ENCODE measurements at regions not wholly inside any gene's neighbourhood (a gene's known extent, or its start where the extent isn't known, plus 50 kb on each side); places are given as distances from the start of the nearest gene placed in this dataset.

DNA sequence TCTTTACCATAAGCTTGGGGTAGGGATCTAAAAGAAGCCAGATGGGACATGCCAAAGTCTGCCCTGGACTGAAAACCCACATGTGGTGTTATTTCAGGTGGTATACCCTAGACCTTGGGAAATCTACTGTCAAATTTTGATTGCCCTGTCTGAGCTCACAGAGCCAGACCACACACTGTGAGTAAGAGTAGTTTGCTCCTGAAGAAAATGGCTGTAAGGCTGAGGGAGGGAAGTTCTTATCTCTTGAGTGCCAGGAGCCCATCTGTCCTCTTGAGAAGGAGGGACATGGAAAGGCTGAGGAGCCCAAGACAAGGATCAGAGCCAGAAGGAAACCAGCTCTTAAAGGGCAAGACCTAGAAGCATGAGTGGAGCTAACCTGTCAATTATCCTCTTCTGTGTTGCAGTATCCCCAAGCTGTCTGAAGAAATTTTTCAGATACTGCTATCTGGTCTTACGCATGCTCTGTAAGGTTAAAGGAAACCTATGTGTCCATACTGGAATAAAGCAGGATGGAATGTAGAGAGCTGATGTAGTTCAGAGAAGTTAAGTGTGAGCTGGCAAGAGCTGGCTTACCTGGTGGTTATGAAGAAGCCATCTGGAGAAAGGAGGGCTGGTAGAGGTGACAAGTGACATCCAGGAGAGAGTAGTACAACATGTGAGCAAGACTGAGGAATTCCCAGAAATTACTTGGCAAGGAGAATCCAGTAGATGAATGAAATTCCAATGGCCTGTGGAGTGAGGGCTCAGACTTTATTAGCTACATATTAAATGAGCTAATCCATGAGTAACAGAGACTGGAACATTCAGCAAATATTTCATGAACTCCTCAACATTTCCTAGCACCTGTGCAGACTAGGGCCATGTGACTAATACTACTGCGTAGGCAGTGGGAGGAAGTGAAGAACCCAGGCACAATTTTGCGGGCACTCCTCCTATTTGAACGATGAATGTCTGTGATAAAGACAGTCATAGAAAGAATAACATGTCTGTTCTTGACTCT, 389.1 kb upstream of the KIF2A start:
- Histone ChIP-seq H3K4me3 (no peak overlapping the region), H3K36me3 (no peaks in the 10 kb centered on the region), H3K4me1 (no peaks in the 10 kb centered on the region), H3K27me3 (no peaks in the 10 kb centered on the region), H3K27ac (no peak overlapping the region), H3K9me3 (no peaks in the 10 kb centered on the region)
- TF ChIP-seq, protein P1, sequence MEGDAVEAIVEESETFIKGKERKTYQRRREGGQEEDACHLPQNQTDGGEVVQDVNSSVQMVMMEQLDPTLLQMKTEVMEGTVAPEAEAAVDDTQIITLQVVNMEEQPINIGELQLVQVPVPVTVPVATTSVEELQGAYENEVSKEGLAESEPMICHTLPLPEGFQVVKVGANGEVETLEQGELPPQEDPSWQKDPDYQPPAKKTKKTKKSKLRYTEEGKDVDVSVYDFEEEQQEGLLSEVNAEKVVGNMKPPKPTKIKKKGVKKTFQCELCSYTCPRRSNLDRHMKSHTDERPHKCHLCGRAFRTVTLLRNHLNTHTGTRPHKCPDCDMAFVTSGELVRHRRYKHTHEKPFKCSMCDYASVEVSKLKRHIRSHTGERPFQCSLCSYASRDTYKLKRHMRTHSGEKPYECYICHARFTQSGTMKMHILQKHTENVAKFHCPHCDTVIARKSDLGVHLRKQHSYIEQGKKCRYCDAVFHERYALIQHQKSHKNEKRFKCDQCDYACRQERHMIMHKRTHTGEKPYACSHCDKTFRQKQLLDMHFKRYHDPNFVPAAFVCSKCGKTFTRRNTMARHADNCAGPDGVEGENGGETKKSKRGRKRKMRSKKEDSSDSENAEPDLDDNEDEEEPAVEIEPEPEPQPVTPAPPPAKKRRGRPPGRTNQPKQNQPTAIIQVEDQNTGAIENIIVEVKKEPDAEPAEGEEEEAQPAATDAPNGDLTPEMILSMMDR (IDR thresholded peaks at IDR 0.05 in 4 of 5, conservative IDR thresholded peaks at IDR 0.05 in 1 of 5): no peak
- no peak for TF ChIP-seq POLR2A (IDR thresholded peaks at IDR 0.05)
- in situ Hi-C loops (cut with MboI; ENCODE audit: low sequenced_read_pairs in 4 of 4) (no loop called here), intact Hi-C loops (cut with DNase I; ENCODE audit: low total_unique reads) (no loop called here)
- ATAC-seq: no peak
- no peak for DNase-seq

DNA sequence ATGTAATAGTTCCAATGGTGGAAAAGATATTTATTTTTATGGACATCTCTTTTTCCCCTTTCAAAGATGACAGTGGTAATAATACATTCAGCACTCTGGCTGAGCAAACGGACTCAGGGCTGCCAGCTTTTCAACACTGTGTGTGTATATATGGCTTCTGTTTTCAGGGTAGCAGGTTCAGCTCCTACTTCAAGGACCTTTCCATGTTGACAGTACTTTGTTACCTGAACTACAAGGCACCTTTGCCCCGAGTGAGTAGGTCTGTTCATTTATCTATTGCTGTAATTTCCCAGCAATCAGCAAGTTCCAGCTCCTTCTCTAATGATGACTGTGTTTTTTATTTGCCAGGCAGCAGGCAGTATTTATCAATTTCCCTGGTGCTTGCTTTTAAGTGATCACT, 387.4 kb upstream of the KIF2A start:
- Histone ChIP-seq H3K27me3 (no peaks in the 10 kb centered on the region), H3K9me3 (no peaks in the 10 kb centered on the region), H3K36me3 (no peaks in the 10 kb centered on the region), H3K27ac (no peak overlapping the region), H3K4me3 (no peak overlapping the region), H3K4me1 (no peaks in the 10 kb centered on the region)
- in situ Hi-C loops (cut with MboI; ENCODE audit: low sequenced_read_pairs in 4 of 4) (no loop called here), intact Hi-C loops (cut with DNase I; ENCODE audit: low total_unique reads) (no loop called here)
- TF ChIP-seq POLR2A (IDR thresholded peaks at IDR 0.05): no peak
- TF ChIP-seq, protein P1 (IDR thresholded peaks at IDR 0.05 in 4 of 5, conservative IDR thresholded peaks at IDR 0.05 in 1 of 5): no peak
- DNase-seq (no peak), ATAC-seq (no peak)

DNA sequence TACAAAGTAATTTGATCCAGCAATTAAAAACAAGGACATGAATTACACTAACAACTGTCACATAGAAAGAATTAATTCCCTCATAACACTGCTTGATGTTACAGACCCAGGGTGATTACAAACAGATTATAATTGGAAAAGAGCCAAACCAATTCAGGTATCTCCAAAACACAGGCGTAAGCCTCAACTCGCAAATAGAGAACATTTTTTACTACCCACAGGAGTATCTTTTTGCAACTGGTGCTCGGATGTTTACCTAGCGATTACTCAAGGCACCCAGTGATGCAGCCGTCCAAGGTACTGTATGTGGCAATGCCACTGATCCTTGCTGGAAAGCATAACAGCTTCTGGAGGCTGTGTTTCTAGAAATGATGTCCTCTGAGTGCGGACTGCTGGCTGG, 386.1 kb upstream of the KIF2A start:
- ATAC-seq (no peak), DNase-seq (no peak)
- Histone ChIP-seq H3K27ac (no peak overlapping the region), H3K27me3 (no peaks in the 10 kb centered on the region), H3K4me3 (no peak overlapping the region), H3K9me3 (no peaks in the 10 kb centered on the region), H3K4me1 (no peaks in the 10 kb centered on the region), H3K36me3 (no peaks in the 10 kb centered on the region)
- in situ Hi-C loops (cut with MboI; ENCODE audit: low sequenced_read_pairs in 4 of 4) (no loop called here), intact Hi-C loops (cut with DNase I; ENCODE audit: low total_unique reads) (no loop called here)
- no peak for TF ChIP-seq POLR2A (IDR thresholded peaks at IDR 0.05)
- TF ChIP-seq, protein P1 (IDR thresholded peaks at IDR 0.05 in 4 of 5, conservative IDR thresholded peaks at IDR 0.05 in 1 of 5): no peak

DNA sequence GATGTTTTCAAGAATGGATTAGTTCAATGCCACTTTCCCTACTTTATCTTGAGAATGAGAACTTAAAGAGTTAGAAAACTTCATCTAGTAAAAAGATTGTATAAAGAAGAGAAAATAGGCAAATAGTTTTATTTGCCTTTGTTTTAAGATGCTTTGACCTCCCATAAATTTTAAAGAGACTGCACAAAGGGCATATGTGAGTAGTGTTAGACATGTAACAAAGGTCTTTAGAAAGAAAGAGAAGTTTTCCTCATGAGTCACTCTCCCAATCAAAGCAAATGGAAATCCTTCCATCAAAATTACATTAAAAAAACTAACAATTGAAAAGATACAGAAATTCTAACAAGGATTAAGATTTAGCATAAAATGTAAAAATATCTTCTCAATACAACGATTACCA, 381.8 kb upstream of the KIF2A start:
- Histone ChIP-seq H3K27ac (no peak overlapping the region), H3K4me1 (no peaks in the 10 kb centered on the region), H3K9me3 (no peaks in the 10 kb centered on the region), H3K27me3 (no peaks in the 10 kb centered on the region), H3K4me3 (no peak overlapping the region), H3K36me3 (no peaks in the 10 kb centered on the region)
- in situ Hi-C loops (cut with MboI; ENCODE audit: low sequenced_read_pairs in 4 of 4): no loop called here
- DNase-seq (no peak), ATAC-seq (no peak)
- no peak for TF ChIP-seq POLR2A (IDR thresholded peaks at IDR 0.05)
- intact Hi-C loops (cut with DNase I; ENCODE audit: low total_unique reads): no loop called here

DNA sequence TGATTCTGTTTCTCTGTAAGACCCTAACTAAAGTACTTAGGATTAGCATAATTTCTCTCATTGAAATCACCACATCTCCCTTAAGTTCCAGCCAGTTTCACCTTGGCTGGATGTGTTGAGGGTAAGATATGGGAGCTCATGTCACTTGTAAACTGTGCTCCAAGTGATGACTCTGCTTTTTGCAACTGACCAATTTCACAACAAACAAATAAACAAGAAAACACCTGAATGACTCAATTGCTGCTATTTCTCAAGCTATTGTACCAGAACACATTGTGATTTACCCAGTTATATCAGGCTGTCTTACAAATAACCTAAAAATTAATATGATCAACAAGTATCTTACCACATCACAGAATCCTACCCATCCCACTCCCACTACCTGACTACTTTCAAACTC, 379.1 kb upstream of the KIF2A start:
- no peaks in the 10 kb centered on the region for H3K4me1 ChIP-seq
- H3K27me3 ChIP-seq: no peaks in the 10 kb centered on the region
- DNase-seq: no peak
- intact Hi-C loops (cut with DNase I; ENCODE audit: low total_unique reads) (no loop called here), in situ Hi-C loops (cut with MboI; ENCODE audit: low sequenced_read_pairs in 4 of 4) (no loop called here)
- H3K4me3 ChIP-seq: no peak overlapping the region
- no peaks in the 10 kb centered on the region for H3K36me3 ChIP-seq
- no peaks in the 10 kb centered on the region for H3K9me3 ChIP-seq
- TF ChIP-seq, protein P1 (IDR thresholded peaks at IDR 0.05 in 4 of 5, conservative IDR thresholded peaks at IDR 0.05 in 1 of 5): no peak
- TF ChIP-seq POLR2A (IDR thresholded peaks at IDR 0.05): no peak
- no peak overlapping the region for H3K27ac ChIP-seq
- ATAC-seq: no peak

Data from gastrocnemius medialis (tissue), 4 donors.